IMR-90 (cell line): ENCODE measurements at regions not wholly inside any gene's neighbourhood (a gene's known extent, or its start where the extent isn't known, plus 50 kb on each side); places are given as distances from the start of the nearest gene placed in this dataset.
A peak's percentile ranks its signal among the peaks of the same experiment; 100 is the strongest.

ENCODE experiments used
- ATAC-seq: fragments of 200-7000 bp; cut with Tn5 transposase; 2 replicates; pipeline ENCODE4 v1.9.1; 2020; ENCODE audit warnings: low read depth, mild to moderate bottlenecking, moderate library complexity
- BruUV-seq: library from RNA; stranded (reverse); fragments of 400-500 nt; replicated peaks from 2 replicates; lab custom pipeline; 2021; lab: Mats Ljungman, UMichigan
- CTCF ChIA-PET: fragments of 300-600 bp; formaldehyde crosslinking; extraction: SDS; loops from one replicate; lab custom pipeline; 2021; ENCODE audit warnings: antibody characterized with exemption; lab: Yijun Ruan, JAX
- POLR2A ChIA-PET: fragments of 300-600 bp; sonication (Branson Sonifier 250); formaldehyde crosslinking; loops from one replicate; lab custom pipeline; 2022; ENCODE audit warnings: antibody characterized with exemption; ENCODE audit not compliant: unreplicated experiment; lab: Charles Lee
- DNase-seq: peaks from one replicate; pipeline ENCODE4 v3.0.0; 2013
- H2AFZ ChIP-seq: replicated peaks from 2 replicates; pipeline ENCODE3; 2013; ENCODE audit warnings: low read length, mild to moderate bottlenecking; ENCODE audit not compliant: poor library complexity
- H2AK5ac ChIP-seq: 2 replicates; pipeline ENCODE4 v1.6.1; 2013; ENCODE audit warnings: low read depth, low read length, inconsistent platforms
- H2AK9ac ChIP-seq: replicated peaks from 2 replicates; pipeline ENCODE3; 2013; ENCODE audit warnings: mild to moderate bottlenecking, low read depth, low read length, moderate library complexity; ENCODE audit not compliant: poor library complexity
- H2BK120ac ChIP-seq: 2 replicates; pipeline ENCODE4 v1.6.1; 2013; ENCODE audit warnings: low read depth, low read length, inconsistent platforms
- H2BK15ac ChIP-seq: 3 replicates; pipeline ENCODE4 v1.6.1; 2013; ENCODE audit warnings: low read depth, low read length, inconsistent platforms
- H2BK20ac ChIP-seq: 2 replicates; pipeline ENCODE4 v1.6.1; 2013; ENCODE audit warnings: low read depth, mild to moderate bottlenecking, inconsistent platforms, low read length, moderate library complexity
- H2BK5ac ChIP-seq: 2 replicates; pipeline ENCODE4 v1.6.1; 2013; ENCODE audit warnings: mild to moderate bottlenecking, low read depth, low read length, inconsistent platforms; ENCODE audit not compliant: poor library complexity, severe bottlenecking
- H3K14ac ChIP-seq: replicated peaks from 2 replicates; pipeline ENCODE4 v1.6.1; 2013; ENCODE audit warnings: low read depth, low read length, inconsistent platforms
- H3K18ac ChIP-seq: 2 replicates; pipeline ENCODE4 v1.6.1; 2013; ENCODE audit warnings: low read depth, low read length, control low read depth
- H3K23ac ChIP-seq: 2 replicates; pipeline ENCODE4 v1.6.1; 2013; ENCODE audit warnings: low read depth, low read length, inconsistent platforms
- H3K27ac ChIP-seq: 2 replicates; pipeline ENCODE4 v1.5.1; 2013; ENCODE audit warnings: mild to moderate bottlenecking, control low read depth, low read length; ENCODE audit not compliant: insufficient read depth
- H3K27me3 ChIP-seq: 2 replicates; pipeline ENCODE4 v1.6.1; 2013; ENCODE audit warnings: low read length; ENCODE audit not compliant: control insufficient read depth, insufficient read depth
- H3K36me3 ChIP-seq: 2 replicates; pipeline ENCODE4 v1.6.1; 2013; ENCODE audit warnings: low read length, mixed read lengths; ENCODE audit not compliant: control insufficient read depth, insufficient read depth
- H3K4ac ChIP-seq: 2 replicates; pipeline ENCODE4 v1.6.1; 2013; ENCODE audit warnings: low read depth, low read length, inconsistent platforms
- H3K4me1 ChIP-seq: 2 replicates; pipeline ENCODE4 v1.6.1; 2013; ENCODE audit warnings: low read length, mixed read lengths; ENCODE audit not compliant: control insufficient read depth, insufficient read depth
- H3K4me2 ChIP-seq: 2 replicates; pipeline ENCODE4 v1.6.1; 2013; ENCODE audit warnings: low read depth, mild to moderate bottlenecking, control low read depth, low read length, moderate library complexity
- H3K4me3 ChIP-seq: 2 replicates; pipeline ENCODE4 v1.5.1; 2013; ENCODE audit warnings: low read depth, mild to moderate bottlenecking, control low read depth, low read length, moderate library complexity; ENCODE audit not compliant: insufficient read depth
- H3K56ac ChIP-seq: 2 replicates; pipeline ENCODE4 v1.6.1; 2013; ENCODE audit warnings: low read length, inconsistent platforms; ENCODE audit not compliant: insufficient read depth; ENCODE audit errors: extremely low read depth
- H3K79me1 ChIP-seq, 2 experiments: 2 replicates each; pipeline ENCODE4 v1.6.1; 2013; ENCODE audit warnings: low read length in 2 of 2, inconsistent platforms in 1 of 2, low read depth in 1 of 2
- H3K9ac ChIP-seq: 2 replicates; pipeline ENCODE4 v1.6.1; 2013; ENCODE audit warnings: low read depth, low read length, control low read depth
- H3K9me1 ChIP-seq: 2 replicates; pipeline ENCODE4 v1.6.1; 2013; ENCODE audit warnings: low read length, inconsistent platforms; ENCODE audit not compliant: insufficient read depth
- H3K9me3 ChIP-seq: 2 replicates; pipeline ENCODE4 v1.6.1; 2013; ENCODE audit warnings: low read length; ENCODE audit not compliant: control insufficient read depth, insufficient read depth
- H4K20me1 ChIP-seq: 2 replicates; pipeline ENCODE4 v1.6.1; 2013; ENCODE audit warnings: low read length, inconsistent platforms; ENCODE audit not compliant: insufficient read depth
- H4K5ac ChIP-seq: 2 replicates; pipeline ENCODE4 v1.6.1; 2013; ENCODE audit warnings: mild to moderate bottlenecking, low read depth, low read length, control low read depth
- H4K8ac ChIP-seq, 2 experiments: 2 replicates each; pipeline ENCODE4 v1.6.1; 2013; ENCODE audit warnings: low read depth in 2 of 2, low read length in 2 of 2, control low read depth in 1 of 2, inconsistent platforms in 1 of 2
- H4K91ac ChIP-seq: 2 replicates; pipeline ENCODE4 v1.6.1; 2013; ENCODE audit warnings: low read depth, low read length, inconsistent platforms; ENCODE audit not compliant: insufficient read depth
- BHLHE40 ChIP-seq: fragments of 150-350 bp; IDR thresholded peaks from 2 replicates; pipeline ENCODE4 v1.6.1; 2016; ENCODE audit warnings: mild to moderate bottlenecking, low read depth, low read length
- CEBPB ChIP-seq: IDR thresholded peaks from 2 replicates; pipeline ENCODE4 v1.6.1; 2012; ENCODE audit warnings: low read depth, low read length, improper control_type of control experiment
- CHD1 ChIP-seq: IDR thresholded peaks from 2 replicates; pipeline ENCODE4 v1.6.1; 2012; ENCODE audit warnings: low read depth, low read length, improper control_type of control experiment
- CTCF ChIP-seq: conservative IDR thresholded peaks from 2 replicates; pipeline ENCODE4 v1.5.1; 2012; ENCODE audit warnings: mild to moderate bottlenecking, low read depth, low read length, improper control_type of control experiment
- ELK1 ChIP-seq: fragments of 150-350 bp; IDR thresholded peaks from 2 replicates; pipeline ENCODE4 v1.6.1; 2016; ENCODE audit warnings: low read depth, mild to moderate bottlenecking, low read length, moderate library complexity, borderline replicate concordance
- FOS ChIP-seq: fragments of 150-350 bp; IDR thresholded peaks from 2 replicates; pipeline ENCODE4 v1.6.1; 2016; ENCODE audit warnings: low read depth, low read length
- MAFK ChIP-seq: IDR thresholded peaks from 2 replicates; pipeline ENCODE4 v1.6.1; 2012; ENCODE audit warnings: low read depth, low read length, improper control_type of control experiment
- MAZ ChIP-seq: IDR thresholded peaks from 2 replicates; pipeline ENCODE4 v1.6.1; 2012; ENCODE audit warnings: low read depth, mild to moderate bottlenecking, low read length, improper control_type of control experiment, moderate library complexity, borderline replicate concordance
- MXI1 ChIP-seq: IDR thresholded peaks from 2 replicates; pipeline ENCODE4 v1.6.1; 2012; ENCODE audit warnings: low read depth, mild to moderate bottlenecking, low read length, moderate library complexity, borderline replicate concordance
- NFE2L2 ChIP-seq: fragments of 150-350 bp; IDR thresholded peaks from 2 replicates; pipeline ENCODE4 v1.6.1; 2016; ENCODE audit warnings: low read depth, mild to moderate bottlenecking, low read length
- POLR2A ChIP-seq: IDR thresholded peaks from 2 replicates; pipeline ENCODE4 v1.6.1; 2012; ENCODE audit warnings: mild to moderate bottlenecking, low read depth, low read length
- RAD21 ChIP-seq: IDR thresholded peaks from 2 replicates; pipeline ENCODE4 v1.6.1; 2012; ENCODE audit warnings: low read length, improper control_type of control experiment
- RCOR1 ChIP-seq: IDR thresholded peaks from 2 replicates; pipeline ENCODE4 v1.6.1; 2012; ENCODE audit warnings: mild to moderate bottlenecking, low read length, improper control_type of control experiment; ENCODE audit not compliant: insufficient replicate concordance
- RFX5 ChIP-seq: IDR thresholded peaks from 2 replicates; pipeline ENCODE4 v1.8.0; 2012; ENCODE audit warnings: low read depth, mild to moderate bottlenecking, low read length, moderate library complexity
- SMC3 ChIP-seq: fragments of 150-350 bp; IDR thresholded peaks from 2 replicates; pipeline ENCODE4 v1.6.1; 2016; ENCODE audit warnings: low read depth, mild to moderate bottlenecking, antibody characterized with exemption, low read length, moderate library complexity
- USF2 ChIP-seq: fragments of 150-350 bp; IDR thresholded peaks from 2 replicates; pipeline ENCODE4 v1.6.1; 2017; ENCODE audit warnings: mild to moderate bottlenecking, antibody characterized with exemption, low read length, low read depth
- WGBS, 2 experiments: methylation state at CpG; one replicate each; pipeline versions ENCODE4 v1.1.5 to v1.1.7; 2013; ENCODE audit warnings: missing lambda C conversion rate in 2 of 2; ENCODE audit not compliant: insufficient read length in 1 of 2; ENCODE audit errors: extremely low coverage in 2 of 2; 5-methylcytosine and 5-hydroxymethylcytosine counted together
- dilution Hi-C: fragments of 300-500 bp; cut with HindIII; formaldehyde crosslinking; loops from one replicate; pipeline ENCODE4 v1.14.3; 2018; ENCODE audit warnings: low sequenced_read_pairs; ENCODE audit not compliant: unreplicated experiment
- in situ Hi-C: fragments of 300-500 bp; cut with MboI; formaldehyde crosslinking; loops from 3 replicates; pipeline ENCODE4 v1.14.3; 2019; ENCODE audit warnings: low sequenced_read_pairs, inconsistent platforms, mixed read lengths
- intact Hi-C: fragments of 100-400 bp; cut with micrococcal nuclease; formaldehyde crosslinking; loops from 2 replicates; pipeline ENCODE4 v1.10.0; 2022

- ChIA-PET CTCF (no interaction called here), POLR2A (no interaction called here)
- Histone ChIP-seq H2BK120ac (no peak overlapping the region), H3K9me1 (0 out of 2 replicates have a peak, but pooled peaks cover 4% of the 10 kb centered on the region), H2AFZ (no peak overlapping the region), H3K23ac (no peak overlapping the region), H2AK5ac (no peak overlapping the region), H3K27ac (no peak overlapping the region), H3K4me1 (no peaks in the 10 kb centered on the region), H4K20me1 (no peaks in the 10 kb centered on the region), H2BK5ac (no peak overlapping the region), H3K14ac (0 out of 2 replicates have a peak overlapping the region, but pooled peaks have one; percentile 2), H2BK15ac (no peak overlapping the region), H3K18ac (no peak overlapping the region), H3K4me2 (no peak overlapping the region), H4K91ac (no peak overlapping the region), H3K56ac (no peak overlapping the region), H3K4ac (no peak overlapping the region), H3K36me3 (no peaks in the 10 kb centered on the region), H4K8ac (no peak overlapping the region), H3K9me3 (no peaks in the 10 kb centered on the region), H3K4me3 (no peak overlapping the region), H2AK9ac (no peak overlapping the region), H3K79me1 (no peaks in the 10 kb centered on the region), H4K5ac (no peak overlapping the region), H3K27me3 (no peaks in the 10 kb centered on the region), H3K9ac (no peak overlapping the region), H2BK20ac (no peak overlapping the region)
- intact Hi-C loops (no loop called here), dilution Hi-C loops (no loop called here), in situ Hi-C loops (no loop called here)
- BruUV-seq, result no TSS peak
- WGBS, 2 experiments, result no CpG with 5 or more reads among the region's 1 CpG
- DNase-seq, result peak; percentile 3
- TF ChIP-seq CTCF (no peak), USF2 (no peak), MAZ (no peak), MAFK (no peak), RCOR1 (no peak), SMC3 (no peak), BHLHE40 (no peak), CHD1 (no peak), ELK1 (no peak), CEBPB (no peak), MXI1 (no peak), FOS (no peak), RAD21 (no peak), NFE2L2 (no peak), POLR2A (no peak), RFX5 (no peak)
- no peak for ATAC-seq
Measured at GRCh38 chr10:4590807-4591206, 235.2 kb upstream of the AKR1E2 start.
